ENCODE measurements at regions not wholly inside any gene's neighbourhood (a gene's known extent, or its start where the extent isn't known, plus 50 kb on each side); places are given as distances from the start of the nearest gene placed in this dataset.

GRCh38 chr5:19002111-19002510, 985.9 kb downstream of the CDH18 start:
- no peaks in the 10 kb centered on the region for H3K27me3 ChIP-seq
- H3K9me3 ChIP-seq: peaks cover 0 to 9% (median 3%) of the 10 kb centered on the region in 4 donors
- WGBS, 5 donors: 5 to 21% (median 13%) methylated on average over 1 of the region's 1 CpG
- intact Hi-C loops (cut with DNase I; ENCODE audit: low total_unique reads): no loop called here
- no peaks in the 10 kb centered on the region for H3K36me3 ChIP-seq
- DNase-seq: no peak
- H3K4me1 ChIP-seq: no peaks in the 10 kb centered on the region
- no peak overlapping the region for H3K4me3 ChIP-seq
- TF ChIP-seq POLR2A (IDR thresholded peaks at IDR 0.05) (no peak), POLR2AphosphoS5 (IDR thresholded peaks at IDR 0.05) (no peak), EP300 (IDR thresholded peaks at IDR 0.05) (no peak)
- TF ChIP-seq, protein P1, sequence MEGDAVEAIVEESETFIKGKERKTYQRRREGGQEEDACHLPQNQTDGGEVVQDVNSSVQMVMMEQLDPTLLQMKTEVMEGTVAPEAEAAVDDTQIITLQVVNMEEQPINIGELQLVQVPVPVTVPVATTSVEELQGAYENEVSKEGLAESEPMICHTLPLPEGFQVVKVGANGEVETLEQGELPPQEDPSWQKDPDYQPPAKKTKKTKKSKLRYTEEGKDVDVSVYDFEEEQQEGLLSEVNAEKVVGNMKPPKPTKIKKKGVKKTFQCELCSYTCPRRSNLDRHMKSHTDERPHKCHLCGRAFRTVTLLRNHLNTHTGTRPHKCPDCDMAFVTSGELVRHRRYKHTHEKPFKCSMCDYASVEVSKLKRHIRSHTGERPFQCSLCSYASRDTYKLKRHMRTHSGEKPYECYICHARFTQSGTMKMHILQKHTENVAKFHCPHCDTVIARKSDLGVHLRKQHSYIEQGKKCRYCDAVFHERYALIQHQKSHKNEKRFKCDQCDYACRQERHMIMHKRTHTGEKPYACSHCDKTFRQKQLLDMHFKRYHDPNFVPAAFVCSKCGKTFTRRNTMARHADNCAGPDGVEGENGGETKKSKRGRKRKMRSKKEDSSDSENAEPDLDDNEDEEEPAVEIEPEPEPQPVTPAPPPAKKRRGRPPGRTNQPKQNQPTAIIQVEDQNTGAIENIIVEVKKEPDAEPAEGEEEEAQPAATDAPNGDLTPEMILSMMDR (IDR thresholded peaks at IDR 0.05): no peak
- H3K27ac ChIP-seq: no peak overlapping the region

DNA sequence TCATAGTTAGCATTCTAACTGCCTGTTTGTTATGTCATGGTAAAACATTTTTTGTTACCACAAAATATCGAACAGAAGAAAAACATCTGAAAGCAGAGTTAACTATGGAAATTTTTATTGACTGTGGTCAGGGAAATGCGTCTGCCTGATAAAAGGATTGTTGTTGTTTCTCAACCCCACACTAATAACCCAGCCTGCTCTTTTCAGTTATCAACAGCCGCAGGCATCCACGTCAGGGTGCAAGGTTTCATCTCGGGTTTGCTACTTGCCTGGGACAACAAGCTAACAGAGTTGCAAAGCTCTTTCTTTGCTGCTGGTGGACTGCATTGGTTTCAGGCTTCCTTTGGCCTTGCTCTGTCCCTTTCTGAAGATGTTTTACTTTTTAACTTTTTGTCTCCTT, 969.2 kb downstream of the CDH18 start:
- Histone ChIP-seq H3K36me3 (no peaks in the 10 kb centered on the region), H3K27me3 (no peaks in the 10 kb centered on the region), H3K4me3 (no peak overlapping the region), H3K9me3 (peaks cover 0 to 4% (median 0%) of the 10 kb centered on the region in 4 donors), H3K4me1 (no peaks in the 10 kb centered on the region), H3K27ac (no peak overlapping the region)
- DNase-seq: no peak
- TF ChIP-seq POLR2AphosphoS5 (IDR thresholded peaks at IDR 0.05) (no peak), POLR2A (IDR thresholded peaks at IDR 0.05) (no peak), EP300 (IDR thresholded peaks at IDR 0.05) (no peak)
- TF ChIP-seq, protein P1 (IDR thresholded peaks at IDR 0.05): no peak
- intact Hi-C loops (cut with DNase I; ENCODE audit: low total_unique reads): no loop called here
- 35 to 38% (median 37%) methylated on average over 5 of the region's 5 CpGs for WGBS, 5 donors

- Histone ChIP-seq H3K27me3 (no peaks in the 10 kb centered on the region), H3K4me1 (no peaks in the 10 kb centered on the region), H3K36me3 (no peaks in the 10 kb centered on the region), H3K9me3 (peaks cover 0 to 17% (median 5%) of the 10 kb centered on the region in 4 donors), H3K27ac (no peak overlapping the region), H3K4me3 (no peak overlapping the region)
- whole genome bisulfite sequencing, 5 donors: 38 to 72% (median 53%) methylated on average over 3 of the region's 3 CpGs
- intact Hi-C loops (cut with DNase I; ENCODE audit: low total_unique reads): no loop called here
- no peak for DNase-seq
- TF ChIP-seq EP300 (IDR thresholded peaks at IDR 0.05) (no peak), POLR2A (IDR thresholded peaks at IDR 0.05) (no peak), POLR2AphosphoS5 (IDR thresholded peaks at IDR 0.05) (no peak)
- TF ChIP-seq, protein P1 (IDR thresholded peaks at IDR 0.05): no peak
Observed at GRCh38 chr5:19031491-19031890, 956.5 kb downstream of the CDH18 start.

DNA sequence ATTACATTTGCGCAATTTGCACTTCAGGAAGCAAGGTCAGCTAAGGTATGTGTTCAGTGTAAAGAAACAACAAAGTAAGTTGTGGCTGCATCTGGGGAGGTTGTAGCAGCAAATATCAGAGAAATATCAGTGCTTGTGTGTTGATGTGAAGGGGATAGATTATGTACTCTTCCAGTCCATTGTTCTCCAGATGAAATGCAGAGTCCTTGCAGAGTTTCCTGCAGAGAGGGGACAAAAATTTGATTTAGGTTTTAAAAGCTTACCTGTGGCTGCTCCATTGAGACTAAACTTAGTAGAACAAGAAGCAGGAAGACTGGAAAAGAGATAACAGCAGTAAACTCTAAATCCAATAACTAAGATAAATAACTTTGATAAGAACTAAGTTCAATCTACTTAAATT, 952.2 kb downstream of the CDH18 start:
- H3K27ac ChIP-seq: no peak overlapping the region
- WGBS, 5 donors: 0 to 29% (median 24%) methylated on average over 1 of the region's 1 CpG
- DNase-seq: no peak
- TF ChIP-seq POLR2AphosphoS5 (IDR thresholded peaks at IDR 0.05) (no peak), EP300 (IDR thresholded peaks at IDR 0.05) (no peak), POLR2A (IDR thresholded peaks at IDR 0.05) (no peak)
- TF ChIP-seq, protein P1 (IDR thresholded peaks at IDR 0.05): no peak
- no peaks in the 10 kb centered on the region for H3K27me3 ChIP-seq
- intact Hi-C loops (cut with DNase I; ENCODE audit: low total_unique reads): no loop called here
- peaks cover 0 to 6% (median 0%) of the 10 kb centered on the region in 4 donors for H3K9me3 ChIP-seq
- no peaks in the 10 kb centered on the region for H3K4me1 ChIP-seq
- no peaks in the 10 kb centered on the region for H3K36me3 ChIP-seq
- H3K4me3 ChIP-seq: no peak overlapping the region
